A549 (cell line): ENCODE measurements at regions not wholly inside any gene's neighbourhood (a gene's known extent, or its start where the extent isn't known, plus 50 kb on each side); places are given as distances from the start of the nearest gene placed in this dataset.

Experiments used
- ATAC-seq, 2 experiments: fragments of 200-7000 bp in 1 of 2; fragments of >200 bp in 1 of 2; cut with Nextera tagmentation in 1 of 2; cut with Tn5 transposase in 1 of 2; 3 replicates each; pipeline versions ENCODE4 v1.8.0 to v1.9.1; 2018 to 2020; ENCODE audit warnings: mild to moderate bottlenecking in 1 of 2, moderate library complexity in 1 of 2
- CTCF ChIA-PET: fragments of 300-600 bp; sonication (Branson Sonifier 250); formaldehyde crosslinking; extraction: SDS; loops from one replicate; lab custom pipeline; 2021; ENCODE audit warnings: antibody characterized with exemption, inconsistent platforms; lab: Yijun Ruan, JAX
- POLR2A ChIA-PET: fragments of 350-600 bp; formaldehyde crosslinking; extraction: SDS; loops from one replicate; lab custom pipeline; 2021; ENCODE audit warnings: antibody characterized with exemption, inconsistent platforms; lab: Yijun Ruan, JAX
- DNase-seq, 2 experiments: peaks; one replicate each; pipeline versions ENCODE4 v3.0.0 to v3.0.0-alpha.2; 2011 to 2016; ENCODE audit warnings: low read depth in 1 of 2, low spot score in 1 of 2
- FAIRE-seq: peaks from 2 replicates; lab custom pipeline; 2011; peaks lifted over from hg19 to GRCh38; lab: Jason Lieb, UNC
- H3K27ac ChIP-seq, 2 experiments: fragments of >200 bp; sonication (Bioruptor Twin); formaldehyde crosslinking; 3 replicates each; pipeline ENCODE4 v1.5.1; 2016 to 2017
- H3K4me1 ChIP-seq: fragments of >200 bp; sonication (Bioruptor Twin); formaldehyde crosslinking; 3 replicates; pipeline ENCODE4 v1.6.1; 2016
- H3K4me2 ChIP-seq: fragments of >200 bp; sonication (Bioruptor Twin); formaldehyde crosslinking; 3 replicates; pipeline ENCODE4 v1.6.1; 2016
- H3K4me3 ChIP-seq: fragments of >200 bp; sonication (Bioruptor Twin); formaldehyde crosslinking; 3 replicates; pipeline ENCODE4 v1.5.1; 2016
- H3K9me3 ChIP-seq: fragments of >200 bp; sonication (Bioruptor Twin); formaldehyde crosslinking; 3 replicates; pipeline ENCODE4 v1.6.1; 2016
- BHLHE40 ChIP-seq: IDR thresholded peaks from 2 replicates; pipeline ENCODE4 v1.6.1; 2012; ENCODE audit warnings: low read depth, low read length, inconsistent platforms
- CBX8 ChIP-seq: fragments of 200-600 bp; sonication (generic); IDR thresholded peaks from 2 replicates; pipeline ENCODE4 v1.6.1; 2016
- CEBPB ChIP-seq, 2 experiments: fragments of >200 bp in 1 of 2; sonication (Bioruptor Twin) in 1 of 2; formaldehyde crosslinking in 1 of 2; IDR thresholded peaks; 2 replicates each; pipeline ENCODE4 v1.6.1; 2012 to 2016
- CTCF ChIP-seq: fragments of >200 bp; sonication (Bioruptor Twin); formaldehyde crosslinking; IDR thresholded peaks from 3 replicates; pipeline ENCODE4 v1.5.1; 2016
- EHF ChIP-seq: fragments of 250-450 bp; sonication (Bioruptor Pico); IDR thresholded peaks from 2 replicates; pipeline ENCODE4 v1.5.0; 2020; ENCODE audit warnings: mild to moderate bottlenecking
- EHMT2 ChIP-seq: fragments of 200-600 bp; sonication (generic); IDR thresholded peaks from 2 replicates; pipeline ENCODE4 v1.6.1; 2016; ENCODE audit warnings: antibody characterized with exemption, low read depth, mild to moderate bottlenecking, moderate library complexity
- ELK1 ChIP-seq: fragments of 150-350 bp; IDR thresholded peaks from 2 replicates; pipeline ENCODE4 v1.6.1; 2014; ENCODE audit warnings: low read depth, mild to moderate bottlenecking, low read length
- EP300 ChIP-seq, 2 experiments: fragments of >200 bp; sonication (Bioruptor Twin); formaldehyde crosslinking; IDR thresholded peaks; 2 replicates in 1 of 2; 3 replicates in 1 of 2; pipeline ENCODE4 v1.6.1; 2016 to 2017
- HDAC2 ChIP-seq: fragments of 200-600 bp; sonication (generic); IDR thresholded peaks from 2 replicates; pipeline ENCODE4 v1.6.1; 2016
- HEYL ChIP-seq: fragments of 250-450 bp; sonication (Bioruptor Pico); IDR thresholded peaks from 2 replicates; pipeline ENCODE4 v1.8.0; 2021; ENCODE audit warnings: mild to moderate bottlenecking, moderate library complexity
- HOXA7 ChIP-seq: fragments of 250-450 bp; sonication (Bioruptor Pico); IDR thresholded peaks from 2 replicates; pipeline ENCODE4 v1.5.0; 2020; ENCODE audit warnings: mild to moderate bottlenecking, moderate library complexity
- HOXB13 ChIP-seq: fragments of 250-450 bp; sonication (Bioruptor Pico); IDR thresholded peaks from 2 replicates; pipeline ENCODE4 v1.5.0; 2020; ENCODE audit warnings: low read depth, mild to moderate bottlenecking, moderate library complexity
- HOXB5 ChIP-seq: fragments of 250-450 bp; sonication (Bioruptor Pico); IDR thresholded peaks from 2 replicates; pipeline ENCODE4 v1.5.0; 2020; ENCODE audit warnings: mild to moderate bottlenecking, moderate library complexity
- MAX ChIP-seq: IDR thresholded peaks from 2 replicates; pipeline ENCODE4 v1.6.1; 2012
- MAZ ChIP-seq: fragments of 150-350 bp; IDR thresholded peaks from 2 replicates; pipeline ENCODE4 v1.6.1; 2014; ENCODE audit warnings: antibody characterized with exemption, low read depth, low read length, borderline replicate concordance
- NR3C1 ChIP-seq: fragments of >200 bp; sonication (Bioruptor Twin); formaldehyde crosslinking; IDR thresholded peaks from 3 replicates; pipeline ENCODE4 v1.6.1; 2017
- RAD21 ChIP-seq, 2 experiments: fragments of >200 bp in 1 of 2; sonication (Bioruptor Twin) in 1 of 2; formaldehyde crosslinking in 1 of 2; IDR thresholded peaks in 1 of 2; conservative IDR thresholded peaks in 1 of 2; 2 replicates in 1 of 2; 3 replicates in 1 of 2; pipeline ENCODE4 v1.6.1; 2012 to 2018; ENCODE audit warnings: inconsistent platforms in 1 of 2
- RARB ChIP-seq: fragments of 250-450 bp; sonication (Bioruptor Pico); IDR thresholded peaks from 2 replicates; pipeline ENCODE4 v1.8.0; 2021; ENCODE audit warnings: mild to moderate bottlenecking, moderate library complexity
- RCOR1 ChIP-seq: fragments of 150-350 bp; IDR thresholded peaks from 2 replicates; pipeline ENCODE4 v1.6.1; 2014; ENCODE audit warnings: antibody characterized with exemption, low read length, low read depth
- SMC3 ChIP-seq: fragments of >200 bp; sonication (Bioruptor Twin); formaldehyde crosslinking; IDR thresholded peaks from 3 replicates; pipeline ENCODE4 v1.6.1; 2018; ENCODE audit warnings: inconsistent platforms
- SREBF2 ChIP-seq: fragments of 450-650 bp; IDR thresholded peaks from 2 replicates; pipeline ENCODE4 v1.6.1; 2014; ENCODE audit warnings: mild to moderate bottlenecking, moderate library complexity
- TFCP2L1 ChIP-seq: fragments of 250-450 bp; sonication (Bioruptor Pico); IDR thresholded peaks from 2 replicates; pipeline ENCODE4 v1.5.0; 2021; ENCODE audit warnings: mild to moderate bottlenecking
- USF2 ChIP-seq: fragments of 450-650 bp; IDR thresholded peaks from 2 replicates; pipeline ENCODE4 v1.6.1; 2014; ENCODE audit warnings: antibody characterized with exemption
- ZC3H11A ChIP-seq: fragments of 450-650 bp; IDR thresholded peaks from 2 replicates; pipeline ENCODE4 v1.6.1; 2014; ENCODE audit warnings: antibody characterized with exemption, mild to moderate bottlenecking
- ZSCAN20 ChIP-seq: fragments of 250-450 bp; sonication (Bioruptor Pico); IDR thresholded peaks from 2 replicates; pipeline ENCODE4 v1.8.0; 2022; ENCODE audit warnings: mild to moderate bottlenecking, moderate library complexity
- WGBS: methylation state at CpG from one replicate; pipeline ENCODE4 v1.1.6; 2017; ENCODE audit errors: missing lambda C conversion rate; 5-methylcytosine and 5-hydroxymethylcytosine counted together

GRCh38 chr15:77851086-77851485 is 218.4 kb upstream of the LINGO1 start:
- ATAC-seq = 0 out of 6 replicates have a peak, but pooled peaks of 1 of the 2 experiments have one; percentile 7
- H3K27ac ChIP-seq = no peak overlapping the region
- 39% methylated on average over 7 of the region's 7 CpGs for WGBS
- FAIRE-seq = no peak
- TF ChIP-seq USF2 (peak; percentile 43; the same call in 1 of the 2 replicates), HOXB5 (CRISPR knock-in tag) (no peak), EP300 (IDR thresholded peaks at IDR 0.05) (no peak), TFCP2L1 (no peak)
- H3K4me3 ChIP-seq = no peak overlapping the region
- no peak overlapping the region for H3K4me2 ChIP-seq
- peaks cover 23% of the 10 kb centered on the region for H3K9me3 ChIP-seq
- CTCF ChIA-PET = interaction anchor here (0.8 to 2.2 kb wide), 3 partner anchors 19 to 30 kb away, joined by 4 to 8 read pairs (median 6); no protein-coding TSS in a partner anchor
- no peaks in the 10 kb centered on the region for H3K4me1 ChIP-seq
- POLR2A ChIA-PET = no interaction called here
- DNase-seq = no peak

- TF ChIP-seq ELK1 = no peak
- TF ChIP-seq SREBF2 = no peak
- TF ChIP-seq HOXB13 (CRISPR knock-in tag) = no peak
- no peak for TF ChIP-seq EHMT2
- no peak for TF ChIP-seq RCOR1
- TF ChIP-seq NR3C1 = no peak
- TF ChIP-seq CBX8 = no peak
- TF ChIP-seq MAZ = no peak
- no peak for TF ChIP-seq HEYL (CRISPR knock-in tag)
- TF ChIP-seq ZC3H11A = no peak
- TF ChIP-seq HOXA7 (CRISPR knock-in tag) = no peak
- TF ChIP-seq RARB (CRISPR knock-in tag) = no peak
- no peak for TF ChIP-seq CEBPB (IDR thresholded peaks at IDR 0.05)
- TF ChIP-seq ZSCAN20 (CRISPR knock-in tag) = no peak
- no peak for TF ChIP-seq MAX
- TF ChIP-seq EHF = no peak
- DNase-seq = no peak
- Histone ChIP-seq H3K27ac (no peak overlapping the region), H3K4me3 (no peak overlapping the region), H3K4me2 (no peak overlapping the region), H3K9me3 (peaks cover 23% of the 10 kb centered on the region), H3K4me1 (no peaks in the 10 kb centered on the region; the same call in 2 of the 3 replicates)
- POLR2A ChIA-PET = no interaction called here
- CTCF ChIA-PET = interaction anchor here (1.0 to 1.4 kb wide), 2 partner anchors 15 to 26 kb away, joined by 3 to 4 read pairs; no protein-coding TSS in a partner anchor
- ATAC-seq = no peak
- 2% methylated on average over 2 of the region's 2 CpGs for WGBS
- no peak for FAIRE-seq
Measured at GRCh38 chr15:77846986-77847385, 214.3 kb upstream of the LINGO1 start.

GRCh38 chr15:77846360-77846759 is 213.6 kb upstream of the LINGO1 start:
- TF ChIP-seq BHLHE40 = no peak
- TF ChIP-seq EP300 (IDR thresholded peaks at IDR 0.05) = no peak
- TF ChIP-seq SMC3 = no peak
- no peak for TF ChIP-seq HDAC2
- TF ChIP-seq CTCF = no peak
- no peak for TF ChIP-seq RARB (CRISPR knock-in tag)
- TF ChIP-seq RCOR1 = no peak
- no peak for TF ChIP-seq MAZ
- TF ChIP-seq RAD21 (conservative IDR thresholded peaks at IDR 0.05 in 1 of 2, IDR thresholded peaks at IDR 0.05 in 1 of 2) = no peak
- no peak for TF ChIP-seq NR3C1
- TF ChIP-seq, all 56 proteins: peak for 0
- Histone ChIP-seq H3K4me1 (peaks cover 4% of the 10 kb centered on the region), H3K9me3 (peaks cover 23% of the 10 kb centered on the region), H3K27ac (no peak overlapping the region), H3K4me3 (no peak overlapping the region), H3K4me2 (no peak overlapping the region)
- ATAC-seq (no peak), DNase-seq (no peak), FAIRE-seq (no peak)
- 25% methylated on average over 2 of the region's 2 CpGs for WGBS
- POLR2A ChIA-PET = no interaction called here
- CTCF ChIA-PET = interaction anchor here (1.0 to 1.4 kb wide), 2 partner anchors 14 to 26 kb away, joined by 3 to 4 read pairs; no protein-coding TSS in a partner anchor
